ENCODE measurements at regions not wholly inside any gene's neighbourhood (a gene's known extent, or its start where the extent isn't known, plus 50 kb on each side); places are given as distances from the start of the nearest gene placed in this dataset.

GRCh38 chr5:118511846-118512245, 476.5 kb downstream of the DTWD2 start:
- TF ChIP-seq CTCF (IDR thresholded peaks at IDR 0.05; ENCODE audit: low read depth, low read length) (no peak), EZH2phosphoT487 (IDR thresholded peaks at IDR 0.05; ENCODE audit: low read depth) (no peak)

Data from OCI-LY3 (cell line).